Mesodermal cell (in vitro differentiated cells): ENCODE measurements at regions not wholly inside any gene's neighbourhood (a gene's known extent, or its start where the extent isn't known, plus 50 kb on each side); places are given as distances from the start of the nearest gene placed in this dataset.

ENCODE experiments used
- H3K27ac ChIP-seq: 2 replicates; pipeline ENCODE4 v1.7.0; 2013; ENCODE audit warnings: mild to moderate bottlenecking, low read depth, low read length, moderate library complexity; ENCODE audit not compliant: severe bottlenecking
- H3K36me3 ChIP-seq: 2 replicates; pipeline ENCODE4 v1.7.1; 2013; ENCODE audit warnings: mild to moderate bottlenecking, low read length, moderate library complexity; ENCODE audit not compliant: control insufficient read depth, insufficient read depth
- H3K4me1 ChIP-seq: one replicate; pipeline ENCODE4 v1.7.1; 2013; ENCODE audit warnings: mild to moderate bottlenecking, low read length; ENCODE audit not compliant: insufficient read depth, control insufficient read depth, poor library complexity, severe bottlenecking
- H3K4me3 ChIP-seq: 2 replicates; pipeline ENCODE4 v1.7.0; 2013; ENCODE audit warnings: low read length, control low read depth, mild to moderate bottlenecking; ENCODE audit not compliant: insufficient read depth, poor library complexity, severe bottlenecking; ENCODE audit errors: extremely low read depth
- H3K9me3 ChIP-seq: 2 replicates; pipeline ENCODE4 v1.7.1; 2013; ENCODE audit warnings: mild to moderate bottlenecking, low read length, moderate library complexity; ENCODE audit not compliant: control insufficient read depth
- WGBS, 2 experiments: methylation state at CpG; one replicate each; pipeline ENCODE4 v1.1.5; 2013; ENCODE audit warnings: missing lambda C conversion rate in 2 of 2; ENCODE audit not compliant: insufficient coverage in 2 of 2; 5-methylcytosine and 5-hydroxymethylcytosine counted together

DNA sequence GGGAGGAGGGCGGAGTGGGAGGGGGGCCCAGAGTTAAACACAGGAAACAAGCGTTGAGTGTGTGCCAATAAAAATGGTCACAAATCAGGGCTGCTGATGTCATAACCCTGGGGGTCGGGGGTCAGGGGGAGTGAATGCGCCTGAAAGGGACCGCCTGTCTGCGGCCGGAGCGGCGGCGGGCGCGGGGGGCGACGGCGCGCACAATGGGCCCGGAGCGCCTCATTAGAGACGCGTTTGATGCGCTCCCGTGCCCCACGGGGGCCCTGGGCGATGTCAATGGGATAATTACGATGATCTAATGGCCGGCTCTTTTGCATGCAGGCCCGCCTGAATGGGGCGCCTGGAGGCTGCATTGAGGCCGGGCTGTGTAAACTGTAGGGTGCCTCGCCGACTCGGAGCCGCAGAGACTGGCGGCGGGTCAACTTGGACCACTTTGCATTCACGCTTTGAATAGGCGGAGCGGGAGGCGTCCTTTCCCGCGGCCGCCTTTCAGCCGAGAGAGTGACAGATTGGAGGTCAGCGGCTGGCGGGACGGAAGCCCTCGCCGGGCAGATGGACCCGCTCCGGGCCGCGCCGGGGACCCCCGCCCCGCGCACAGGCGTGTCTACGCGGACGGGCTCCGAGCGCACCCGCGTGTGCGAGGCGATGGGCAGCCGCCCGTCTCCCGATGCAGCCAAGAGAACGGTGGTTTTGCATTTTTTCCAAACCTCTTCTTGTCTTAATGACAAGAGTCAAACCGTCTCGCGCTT is 296.1 kb downstream of the TFAP2C start:
- Histone ChIP-seq H3K4me3 (peak overlapping the region; percentile 40), H3K4me1 (peaks cover 14% of the 10 kb centered on the region), H3K9me3 (no peaks in the 10 kb centered on the region), H3K36me3 (no peaks in the 10 kb centered on the region), H3K27ac (peak overlapping the region; percentile 51)
- 0 to 1% methylated on average over 68 to 69 of the region's 73 CpGs for WGBS, 2 experiments

DNA sequence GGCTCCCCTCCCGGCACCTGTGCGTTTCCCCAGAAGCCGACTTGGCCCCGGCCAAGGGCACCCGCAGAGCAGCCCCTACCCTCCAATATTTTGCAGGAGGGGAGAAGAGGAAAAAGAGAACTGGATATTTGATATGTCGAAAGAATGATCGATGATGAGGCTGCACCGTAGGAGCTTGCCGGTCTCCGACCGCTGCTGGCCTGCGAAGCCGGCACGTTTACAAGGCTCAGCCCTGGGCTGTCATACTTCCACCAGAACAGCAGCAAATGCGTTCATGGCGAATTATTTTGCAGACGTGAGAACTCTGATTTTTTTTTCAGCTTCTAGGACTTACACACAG is 296.7 kb downstream of the TFAP2C start:
- Histone ChIP-seq H3K4me1 (peaks cover 14% of the 10 kb centered on the region), H3K36me3 (no peaks in the 10 kb centered on the region), H3K4me3 (peak overlapping the region; percentile 40), H3K9me3 (no peaks in the 10 kb centered on the region), H3K27ac (peak overlapping the region; percentile 51)
- WGBS, 2 experiments, result 0 to 1% methylated on average over 13 to 17 of the region's 17 CpGs

DNA sequence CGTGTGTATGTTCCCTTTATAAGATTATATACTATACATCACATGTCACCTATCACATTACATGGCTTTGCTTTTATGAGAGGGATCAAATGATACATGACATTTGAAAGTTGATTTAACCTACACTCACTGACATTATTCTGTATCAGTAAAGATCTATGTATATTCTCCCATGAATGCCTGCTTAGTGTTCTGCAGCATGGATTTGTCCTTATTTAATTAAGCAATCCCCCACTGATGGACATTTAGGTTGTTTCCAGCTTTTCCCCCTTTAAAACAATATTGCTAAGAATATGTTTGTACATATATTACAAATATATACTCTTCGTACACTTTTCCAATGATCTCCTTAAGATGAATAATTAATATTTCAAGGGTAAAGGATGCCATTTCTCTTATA is 297.4 kb downstream of the TFAP2C start:
- no CpG with 5 or more reads among the region's 2 CpGs for WGBS, 2 experiments
- Histone ChIP-seq H3K27ac (no peak overlapping the region), H3K4me3 (no peak overlapping the region), H3K9me3 (no peaks in the 10 kb centered on the region), H3K4me1 (peaks cover 14% of the 10 kb centered on the region), H3K36me3 (no peaks in the 10 kb centered on the region)

DNA sequence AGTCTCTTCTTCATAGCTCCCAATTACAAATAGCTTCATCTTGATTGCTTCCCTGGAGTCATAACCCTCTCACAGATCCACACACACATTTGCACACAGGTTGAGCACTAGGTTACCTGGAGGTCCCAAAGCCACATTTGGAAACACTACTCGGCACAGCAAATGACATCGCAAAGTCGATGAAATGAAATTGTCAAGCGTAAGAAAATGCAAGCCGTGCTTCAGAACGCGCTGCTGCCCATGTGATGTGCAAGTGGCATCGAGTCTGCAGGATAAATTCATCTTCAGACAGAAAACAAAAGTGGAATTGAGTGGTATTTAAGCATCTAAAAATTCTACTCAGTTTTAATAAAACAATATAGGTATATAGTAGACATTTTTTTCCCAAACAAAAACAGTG is 298.0 kb downstream of the TFAP2C start:
- H3K27ac ChIP-seq, result no peak overlapping the region
- H3K4me3 ChIP-seq, result no peak overlapping the region
- WGBS, 2 experiments, result 68 to 72% methylated on average over 3 to 5 of the region's 8 CpGs
- H3K9me3 ChIP-seq, result no peaks in the 10 kb centered on the region
- peaks cover 14% of the 10 kb centered on the region for H3K4me1 ChIP-seq
- no peaks in the 10 kb centered on the region for H3K36me3 ChIP-seq

DNA sequence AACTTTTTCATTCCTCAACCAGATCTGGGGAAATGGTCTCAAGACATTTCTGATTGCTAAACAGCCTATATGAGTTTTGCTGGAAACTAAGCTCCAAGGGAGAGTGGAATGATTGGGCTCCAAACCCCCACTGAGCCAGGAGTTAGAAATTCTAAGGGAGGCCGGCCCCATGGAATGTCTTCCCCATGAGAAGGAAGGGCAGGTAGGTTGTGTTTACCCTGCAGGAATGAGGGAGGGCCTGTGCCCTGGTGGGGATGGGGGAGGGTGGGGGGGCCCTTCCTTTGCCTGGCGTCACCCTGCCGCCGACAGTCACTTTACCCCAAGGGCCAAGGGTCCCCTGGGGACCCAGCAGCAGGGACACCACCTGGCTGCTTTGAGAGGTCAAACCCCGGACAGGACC is 298.9 kb downstream of the TFAP2C start:
- no peaks in the 10 kb centered on the region for H3K36me3 ChIP-seq
- no peaks in the 10 kb centered on the region for H3K9me3 ChIP-seq
- H3K4me3 ChIP-seq, result no peak overlapping the region
- peaks cover 14% of the 10 kb centered on the region for H3K4me1 ChIP-seq
- 18 to 22% methylated on average over 1 to 4 of the region's 5 CpGs for WGBS, 2 experiments
- no peak overlapping the region for H3K27ac ChIP-seq

DNA sequence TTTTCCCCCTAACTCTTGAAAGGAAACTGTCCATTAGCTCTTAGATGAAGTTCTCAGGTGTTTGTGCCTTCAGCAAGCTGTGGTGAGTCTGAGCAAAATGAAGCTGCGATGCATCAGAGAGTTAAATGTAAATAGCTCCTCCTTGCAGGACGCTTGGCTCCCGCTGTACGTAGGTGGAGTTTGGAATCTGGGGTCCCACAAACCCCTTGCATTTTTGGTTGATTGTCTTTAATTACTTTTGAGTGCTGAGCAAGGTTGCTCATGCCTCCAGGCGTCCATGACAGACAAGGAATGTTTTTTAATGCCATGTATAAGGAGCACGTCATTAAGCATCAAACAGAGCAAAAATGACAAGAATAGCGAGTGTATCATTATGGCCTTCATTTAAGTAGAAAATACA is 300.5 kb downstream of the TFAP2C start:
- Histone ChIP-seq H3K36me3 (no peaks in the 10 kb centered on the region), H3K4me3 (no peak overlapping the region), H3K27ac (no peak overlapping the region), H3K4me1 (peaks cover 16% of the 10 kb centered on the region), H3K9me3 (no peaks in the 10 kb centered on the region)
- WGBS, 2 experiments, result 16 to 42% methylated on average over 5 to 6 of the region's 7 CpGs

DNA sequence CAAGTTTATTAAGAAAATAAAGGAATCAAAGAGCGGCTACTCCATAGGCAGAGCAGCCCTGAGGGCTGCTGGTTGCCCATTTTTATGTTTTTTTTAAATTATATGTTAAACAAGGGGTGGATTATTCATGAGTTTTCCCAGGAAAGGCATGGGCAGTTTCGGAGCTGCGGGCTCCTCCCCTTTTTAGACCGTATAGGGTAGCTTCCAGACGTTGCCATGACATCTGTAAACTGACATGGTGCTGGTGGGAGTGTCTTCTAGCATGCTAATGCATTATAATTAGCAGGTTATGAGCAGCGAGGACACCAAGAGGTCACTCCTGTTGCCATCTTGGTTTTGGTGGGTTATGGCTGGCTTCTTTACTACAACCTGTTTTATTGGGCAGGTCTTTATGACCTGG is 301.8 kb downstream of the TFAP2C start:
- Histone ChIP-seq H3K9me3 (no peaks in the 10 kb centered on the region), H3K27ac (no peak overlapping the region), H3K4me1 (peaks cover 17% of the 10 kb centered on the region), H3K4me3 (no peak overlapping the region), H3K36me3 (no peaks in the 10 kb centered on the region)
- 78 to 93% methylated on average over 4 to 5 of the region's 6 CpGs for WGBS, 2 experiments

DNA sequence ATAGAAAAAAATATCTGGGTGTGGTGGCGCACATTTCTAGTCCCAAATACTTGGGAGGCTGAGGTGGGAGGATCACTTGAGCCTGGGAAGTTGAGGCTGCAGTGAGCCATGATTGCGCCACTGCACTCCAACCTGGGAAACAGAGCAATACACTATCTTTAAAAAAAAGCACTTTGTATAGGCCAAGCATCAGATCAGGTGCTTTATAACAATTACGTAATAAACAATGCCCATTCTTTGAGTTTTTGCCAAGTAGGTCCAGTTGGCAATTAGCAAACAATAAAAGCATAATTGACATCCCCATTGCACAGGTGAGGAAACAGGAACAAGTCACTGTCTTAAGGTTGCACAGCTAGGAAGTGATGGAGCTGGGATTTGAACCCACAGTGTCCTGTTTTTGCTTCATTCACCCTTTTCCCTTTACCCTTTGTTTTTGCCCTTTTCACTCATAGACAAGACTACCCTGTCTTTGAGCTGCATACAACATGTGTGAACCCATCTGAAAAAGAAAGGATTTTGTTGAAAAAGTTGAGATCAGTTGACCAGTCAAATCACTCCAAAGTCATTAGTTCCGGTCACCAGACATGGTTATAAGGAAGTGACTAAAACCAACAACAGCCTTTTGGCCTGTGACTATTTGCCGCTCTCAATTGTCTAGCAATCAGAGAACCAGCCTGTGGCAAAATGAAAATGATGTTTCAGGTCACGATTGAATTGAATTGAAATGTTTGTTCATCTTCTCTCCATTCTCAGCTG is 303.6 kb downstream of the TFAP2C start:
- H3K27ac ChIP-seq, result no peak overlapping the region

DNA sequence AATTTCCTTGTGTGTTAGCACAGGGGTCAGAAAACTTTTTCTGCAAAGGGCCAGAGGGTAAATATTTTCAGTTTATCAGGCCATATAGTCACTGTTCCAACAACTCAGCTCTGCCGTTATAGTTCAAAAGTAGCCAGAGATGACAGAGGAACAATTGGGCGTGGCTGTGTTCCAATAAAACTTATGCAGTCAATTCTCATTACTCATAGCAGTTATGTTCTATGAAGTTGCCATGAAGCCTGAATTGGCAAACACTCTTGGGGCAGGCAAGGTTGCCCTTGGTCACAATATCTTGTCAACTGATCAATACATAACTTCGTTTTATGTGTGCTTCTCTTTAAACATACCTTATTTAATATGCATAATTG is 304.2 kb downstream of the TFAP2C start:
- Histone ChIP-seq H3K27ac (no peak overlapping the region), H3K36me3 (no peaks in the 10 kb centered on the region), H3K4me3 (no peak overlapping the region), H3K9me3 (no peaks in the 10 kb centered on the region), H3K4me1 (peaks cover 13% of the 10 kb centered on the region)
- WGBS, 2 experiments, result 89% methylated on average over 3 of the region's 3 CpGs; no CpG with 5 or more reads in 1 of the 2 experiments

More for the DNA sequence above, 303.6 kb downstream of the TFAP2C start:
- H3K36me3 ChIP-seq, result no peaks in the 10 kb centered on the region
- no peaks in the 10 kb centered on the region for H3K9me3 ChIP-seq
- 91 to 95% methylated on average over 4 to 5 of the region's 6 CpGs for WGBS, 2 experiments
- peaks cover 15% of the 10 kb centered on the region for H3K4me1 ChIP-seq
- H3K4me3 ChIP-seq, result no peak overlapping the region

DNA sequence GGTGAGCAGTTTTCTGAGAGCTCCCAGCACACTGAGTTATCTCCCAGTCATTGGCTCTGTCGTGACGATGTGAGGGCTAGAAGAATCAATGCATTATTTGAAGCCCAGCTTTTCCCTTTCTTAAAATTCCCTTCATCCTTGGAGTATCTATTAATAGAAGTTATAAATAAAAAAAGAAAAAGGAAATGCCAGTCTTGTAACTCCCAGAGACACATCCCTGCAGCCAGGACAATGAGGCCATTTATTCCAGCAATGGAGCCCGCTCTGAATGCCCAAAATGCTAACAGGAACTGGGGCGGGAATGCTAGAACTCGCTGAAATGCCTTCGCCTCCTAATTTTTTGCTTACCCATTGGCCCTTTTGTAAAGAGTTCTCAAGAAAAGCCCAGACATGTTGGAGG is 305.8 kb downstream of the TFAP2C start:
- no peak overlapping the region for H3K4me3 ChIP-seq
- H3K27ac ChIP-seq, result peak overlapping the region; percentile 67
- no peaks in the 10 kb centered on the region for H3K36me3 ChIP-seq
- 82 to 90% methylated on average over 4 of the region's 6 CpGs for WGBS, 2 experiments
- peaks cover 8% of the 10 kb centered on the region for H3K4me1 ChIP-seq
- H3K9me3 ChIP-seq, result no peaks in the 10 kb centered on the region

DNA sequence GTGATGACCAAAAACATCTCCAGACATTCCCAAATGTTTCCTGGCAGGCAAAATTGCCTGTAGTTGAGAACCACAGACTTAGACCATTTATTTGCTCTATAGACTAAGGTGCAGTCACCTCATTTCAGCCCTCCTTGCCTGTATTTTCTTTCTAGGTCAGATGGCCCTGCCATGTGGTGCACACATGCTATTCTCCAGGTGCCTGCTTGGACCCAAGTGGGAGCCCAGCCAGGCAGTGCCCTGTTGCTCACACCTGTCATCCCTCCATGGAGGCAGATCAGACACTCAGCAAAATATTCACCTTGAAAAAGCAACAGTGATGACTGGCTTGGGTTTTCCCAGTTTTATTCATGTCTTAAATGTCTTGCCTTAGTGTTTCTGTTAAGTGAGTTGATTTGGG is 311.4 kb downstream of the TFAP2C start:
- Histone ChIP-seq H3K27ac (no peak overlapping the region), H3K4me3 (no peak overlapping the region), H3K4me1 (no peaks in the 10 kb centered on the region), H3K9me3 (no peaks in the 10 kb centered on the region), H3K36me3 (no peaks in the 10 kb centered on the region)
